Aorta (tissue), 5 donors: ENCODE measurements at regions not wholly inside any gene's neighbourhood (a gene's known extent, or its start where the extent isn't known, plus 50 kb on each side); places are given as distances from the start of the nearest gene placed in this dataset.
"Not testable (repeated sequence)": the region's sequence is repeated elsewhere in the genome, so short reads cannot be mapped to it uniquely, and the experiment has no call there.

ENCODE experiments used
- ATAC-seq: fragments of 200-7000 bp; cut with Tn5 transposase; one replicate; pipeline ENCODE4 v1.9.1; 2022; ENCODE audit warnings: moderate library complexity; ENCODE audit not compliant: low FRiP score
- DNase-seq, 2 donors: peaks; one replicate each; pipeline ENCODE4 v3.0.0-alpha.2; 2020
- H3K27ac ChIP-seq, 2 donors: one replicate each; pipeline ENCODE4 v1.5.1; 2013; ENCODE audit warnings: low read length in 2 of 2, mild to moderate bottlenecking in 2 of 2, moderate library complexity in 2 of 2, control low read depth in 1 of 2, inconsistent platforms in 1 of 2, low read depth in 1 of 2
- H3K27me3 ChIP-seq, 2 donors: one replicate each; pipeline ENCODE4 v1.6.1; 2013; ENCODE audit warnings: control low read depth in 1 of 2, low read length in 1 of 2, mild to moderate bottlenecking in 1 of 2, moderate library complexity in 1 of 2; ENCODE audit not compliant: insufficient read depth in 2 of 2, control insufficient read depth in 1 of 2
- H3K36me3 ChIP-seq, 2 donors: one replicate each; pipeline ENCODE4 v1.6.1; 2013; ENCODE audit warnings: control low read depth in 1 of 2, low read length in 1 of 2, mild to moderate bottlenecking in 1 of 2; ENCODE audit not compliant: insufficient read depth in 2 of 2, control insufficient read depth in 1 of 2
- H3K4me1 ChIP-seq, 2 donors: one replicate each; pipeline ENCODE4 v1.6.1; 2013; ENCODE audit warnings: low read length in 2 of 2, control low read depth in 1 of 2, mild to moderate bottlenecking in 1 of 2, moderate library complexity in 1 of 2; ENCODE audit not compliant: insufficient read depth in 2 of 2, control insufficient read depth in 1 of 2
- H3K4me3 ChIP-seq, 2 donors: one replicate each; pipeline ENCODE4 v1.5.1; 2013; ENCODE audit warnings: low read length in 2 of 2, control low read depth in 1 of 2, mild to moderate bottlenecking in 1 of 2
- H3K9me3 ChIP-seq: one replicate; pipeline ENCODE4 v1.6.1; 2013; ENCODE audit warnings: mild to moderate bottlenecking, low read length; ENCODE audit not compliant: control insufficient read depth
- WGBS, 2 donors: extraction: QIAGEN DNeasy Blood & Tissue Kit; methylation state at CpG; one replicate each; pipeline ENCODE4 v1.1.7; 2013; 5-methylcytosine and 5-hydroxymethylcytosine counted together
- intact Hi-C, 2 donors: fragments of 100-400 bp; cut with DNase I; formaldehyde crosslinking; loops; one replicate each; pipeline versions ENCODE4 v1.14.2 to v1.15.0; 2022
- donor health status: healthy with polysubstance abuse.
- donor health status: Bipolar disorder and iron deficiency.
- donor health status: DM: no; HTN: no; CAD: no.
- donor health status: DM: no; HTN: no; CAD: no.
- donor health status: DM: yes; HTN: yes; CAD: no.

DNA sequence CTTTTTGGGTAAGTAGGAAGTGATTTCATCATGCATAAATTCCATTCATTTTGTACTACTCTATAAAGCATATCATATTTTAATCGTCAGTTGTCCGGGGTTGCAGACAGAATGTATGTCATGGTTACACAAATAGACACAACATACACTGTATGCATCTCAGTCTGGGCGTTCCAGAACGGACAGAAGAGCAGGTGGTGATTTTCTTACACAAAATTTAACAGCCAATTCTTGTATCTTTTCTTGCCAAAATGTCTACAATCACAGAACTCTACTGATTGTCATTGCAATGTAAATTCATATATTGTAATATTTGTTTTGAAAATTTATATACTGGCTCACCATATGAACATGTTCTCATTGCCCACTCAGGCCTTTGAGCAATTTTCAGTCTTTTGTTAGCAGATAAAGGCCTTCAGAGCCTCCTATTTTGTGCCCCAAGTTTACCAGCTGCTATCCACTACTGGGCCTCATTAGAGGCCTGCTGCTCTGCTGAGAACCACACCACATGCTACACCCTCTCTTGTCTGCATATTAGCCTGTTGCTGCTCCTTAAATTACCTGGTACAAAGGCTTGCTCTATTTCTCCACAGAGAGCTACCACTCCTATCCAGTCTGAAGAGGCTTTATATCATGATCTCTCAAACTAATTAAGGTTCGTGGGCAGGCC, 61.5 kb downstream of the PRDM13 start:
- no peak for ATAC-seq
- no peak overlapping the region for H3K27ac ChIP-seq
- no peak overlapping the region for H3K4me3 ChIP-seq
- H3K9me3 ChIP-seq, result no peaks in the 10 kb centered on the region
- H3K36me3 ChIP-seq, result no peaks in the 10 kb centered on the region
- intact Hi-C loops, result no loop called here
- no peaks in the 10 kb centered on the region for H3K27me3 ChIP-seq
- DNase-seq, result no peak
- no peaks in the 10 kb centered on the region for H3K4me1 ChIP-seq
- WGBS, 2 donors, result 38 to 40% methylated on average over 5 of the region's 5 CpGs

DNA sequence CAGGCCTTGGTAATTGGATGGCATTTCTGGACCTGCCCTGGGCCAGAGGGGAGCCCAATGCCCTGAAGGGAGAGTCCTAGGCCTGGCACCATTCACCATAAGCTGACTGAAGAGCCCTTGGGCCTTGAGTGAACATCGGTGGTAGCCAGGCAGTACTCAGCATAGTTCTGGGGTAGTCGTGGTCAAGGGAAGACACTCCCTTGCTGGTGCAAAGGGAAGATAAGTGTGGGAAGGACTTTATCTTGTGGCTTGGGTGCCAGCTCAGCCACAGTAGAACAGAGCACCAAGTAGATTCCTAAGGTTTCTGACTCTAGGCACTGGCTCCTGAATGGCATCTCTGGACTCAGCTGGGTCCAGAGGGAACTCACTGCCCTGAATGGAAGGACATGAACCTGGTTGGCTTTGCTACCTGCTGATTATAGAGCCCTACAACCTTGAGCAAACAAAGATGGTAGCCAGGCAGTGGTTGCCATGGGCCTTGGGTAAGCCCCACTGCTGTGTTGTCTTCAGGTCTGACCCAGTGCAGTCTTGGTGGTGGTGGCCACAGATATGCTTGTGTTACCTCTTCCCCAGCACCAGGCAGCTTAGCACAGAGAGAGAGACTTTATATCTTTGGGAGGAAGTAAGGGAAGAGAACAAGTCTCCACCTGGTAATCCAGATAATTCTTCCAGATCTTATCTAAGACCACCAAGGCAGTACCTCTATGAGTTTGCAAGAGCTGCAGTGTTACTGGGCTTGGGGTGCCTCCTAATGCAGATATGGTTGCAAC, 83.5 kb downstream of the PRDM13 start:
- H3K27ac ChIP-seq, result no peak overlapping the region
- ATAC-seq (no peak), DNase-seq (no peak)
- H3K36me3 ChIP-seq, result no peaks in the 10 kb centered on the region
- H3K9me3 ChIP-seq, result no peaks in the 10 kb centered on the region
- intact Hi-C loops, result no loop called here
- WGBS, 2 donors, result 82 to 92% methylated on average over 2 of the region's 2 CpGs
- H3K27me3 ChIP-seq, result no peaks in the 10 kb centered on the region
- H3K4me1 ChIP-seq, result no peaks in the 10 kb centered on the region
- no peak overlapping the region for H3K4me3 ChIP-seq

DNA sequence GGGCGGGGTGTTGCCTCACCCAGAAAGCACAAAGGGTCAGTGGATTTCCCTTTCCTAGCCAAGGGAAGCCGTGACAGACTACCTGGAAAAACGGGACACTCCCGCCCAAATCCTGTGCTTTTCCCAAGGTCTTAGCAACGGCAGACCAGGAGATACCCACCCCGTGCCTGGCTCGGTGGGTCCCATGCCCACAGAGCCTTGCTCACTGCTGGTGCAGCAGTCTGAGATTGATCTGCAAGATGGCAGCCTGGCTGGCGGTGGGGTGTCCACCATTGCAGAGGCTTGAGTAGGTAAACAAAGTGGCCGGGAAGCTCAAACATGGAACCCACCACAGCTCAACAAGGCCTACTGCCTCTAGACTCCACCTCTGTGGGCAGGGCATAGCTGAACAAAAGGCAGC, 95.7 kb downstream of the PRDM13 start:
- 82 to 85% methylated on average over 8 to 9 of the region's 9 CpGs for WGBS, 2 donors
- H3K36me3 ChIP-seq, H3K9me3 ChIP-seq, H3K27me3 ChIP-seq, H3K4me1 ChIP-seq, H3K27ac ChIP-seq, DNase-seq, intact Hi-C loops, ATAC-seq, H3K4me3 ChIP-seq: not testable (repeated sequence)

GRCh38 chr6:99709062-99709461, 102.4 kb downstream of the PRDM13 start:
- Histone ChIP-seq H3K4me3 (no peak overlapping the region), H3K27me3 (no peaks in the 10 kb centered on the region), H3K9me3 (no peaks in the 10 kb centered on the region), H3K36me3 (no peaks in the 10 kb centered on the region), H3K27ac (no peak overlapping the region), H3K4me1 (no peaks in the 10 kb centered on the region)
- intact Hi-C loops, result no loop called here
- DNase-seq, result no peak
- ATAC-seq, result no peak

DNA sequence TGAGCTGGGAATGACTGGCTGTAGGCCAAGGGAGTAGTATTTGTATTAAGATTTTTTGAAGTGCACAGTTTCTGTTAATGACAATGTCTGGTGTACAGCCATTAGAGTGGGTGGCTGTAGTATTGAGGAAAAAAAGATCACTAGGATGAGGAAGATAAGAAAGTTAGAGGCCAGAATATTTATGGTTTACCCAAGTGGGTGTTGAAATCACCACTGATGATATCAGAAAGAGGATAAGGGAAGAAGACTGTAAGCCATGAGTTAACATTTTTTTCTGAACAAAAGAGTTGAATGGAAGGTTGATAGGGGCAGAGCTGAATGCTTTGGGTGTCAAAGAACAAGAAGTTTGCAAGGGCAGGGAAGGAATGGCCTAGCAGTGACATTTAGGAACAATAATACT, 104.7 kb downstream of the PRDM13 start:
- ATAC-seq, result no peak

GRCh38 chr6:99711925-99712324, 105.3 kb downstream of the PRDM13 start:
- no peaks in the 10 kb centered on the region for H3K9me3 ChIP-seq
- ATAC-seq, result no peak
- H3K4me1 ChIP-seq, result no peaks in the 10 kb centered on the region
- DNase-seq, result no peak
- no peaks in the 10 kb centered on the region for H3K36me3 ChIP-seq
- H3K4me3 ChIP-seq, result no peak overlapping the region
- no peak overlapping the region for H3K27ac ChIP-seq
- intact Hi-C loops, result no loop called here
- WGBS, 2 donors, result 87% methylated on average over 6 of the region's 6 CpGs
- no peaks in the 10 kb centered on the region for H3K27me3 ChIP-seq

More for the DNA sequence above, 104.7 kb downstream of the PRDM13 start:
- Histone ChIP-seq H3K4me3 (no peak overlapping the region), H3K27me3 (no peaks in the 10 kb centered on the region), H3K4me1 (no peaks in the 10 kb centered on the region), H3K36me3 (no peaks in the 10 kb centered on the region), H3K27ac (no peak overlapping the region), H3K9me3 (no peaks in the 10 kb centered on the region)
- intact Hi-C loops, result no loop called here
- DNase-seq, result no peak

- intact Hi-C loops, result no loop called here
- no peaks in the 10 kb centered on the region for H3K9me3 ChIP-seq
- no peaks in the 10 kb centered on the region for H3K4me1 ChIP-seq
- H3K27me3 ChIP-seq, result no peaks in the 10 kb centered on the region
- no peak overlapping the region for H3K4me3 ChIP-seq
- no peak for DNase-seq
- H3K36me3 ChIP-seq, result no peaks in the 10 kb centered on the region
- ATAC-seq, result no peak
- H3K27ac ChIP-seq, result no peak overlapping the region
- 18 to 28% methylated on average over 3 of the region's 3 CpGs for WGBS, 2 donors
These were observed 105.9 kb downstream of the PRDM13 start for GRCh38 chr6:99712519-99712918.

DNA sequence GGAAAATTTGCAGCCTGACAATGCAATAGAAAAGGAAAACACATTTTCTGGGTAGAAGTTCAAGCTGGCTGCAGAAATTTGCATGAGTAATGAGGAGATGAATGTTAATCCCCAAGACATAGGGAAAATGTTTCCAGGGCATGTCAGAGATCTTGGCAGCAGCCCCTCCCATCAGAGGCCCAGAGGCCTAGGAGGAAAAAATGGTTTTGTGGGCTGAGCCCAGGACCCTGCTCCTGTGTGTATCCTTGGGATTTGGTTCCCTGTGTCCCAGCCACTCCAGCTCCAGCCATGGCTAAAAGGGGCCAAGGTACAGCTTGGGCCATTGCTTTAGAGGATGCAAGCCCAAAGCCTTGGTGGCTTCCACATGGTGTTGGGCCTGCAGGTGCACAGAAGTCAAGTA, 115.4 kb downstream of the PRDM13 start:
- H3K27me3 ChIP-seq, intact Hi-C loops, H3K4me1 ChIP-seq, H3K9me3 ChIP-seq, DNase-seq, ATAC-seq, H3K4me3 ChIP-seq, H3K27ac ChIP-seq, H3K36me3 ChIP-seq: not testable (repeated sequence)

DNA sequence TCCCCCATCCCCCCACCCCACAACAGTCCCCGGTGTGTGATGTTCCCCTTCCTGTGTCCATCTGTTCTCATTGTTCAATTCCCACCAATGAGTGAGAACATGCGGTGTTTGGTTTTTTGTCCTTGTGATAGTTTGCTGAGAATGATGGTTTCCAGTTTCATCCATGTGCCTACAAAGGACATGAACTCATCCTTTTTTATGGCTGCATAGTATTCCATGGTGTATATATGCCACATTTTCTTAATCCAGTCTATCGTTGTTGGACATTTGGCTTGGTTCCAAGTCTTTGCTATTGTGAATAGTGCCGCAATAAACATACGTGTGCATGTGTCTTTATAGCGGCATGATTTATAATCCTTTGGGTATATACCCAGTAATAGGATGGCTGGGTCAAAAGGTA, 123.6 kb downstream of the PRDM13 start:
- intact Hi-C loops, DNase-seq, ATAC-seq, H3K9me3 ChIP-seq, H3K27ac ChIP-seq, H3K4me1 ChIP-seq, H3K4me3 ChIP-seq, H3K36me3 ChIP-seq, H3K27me3 ChIP-seq: not testable (repeated sequence)
- 87 to 95% methylated on average over 3 to 6 of the region's 6 CpGs for WGBS, 2 donors
